ENCODE measurements at regions not wholly inside any gene's neighbourhood (a gene's known extent, or its start where the extent isn't known, plus 50 kb on each side); places are given as distances from the start of the nearest gene placed in this dataset.

DNA sequence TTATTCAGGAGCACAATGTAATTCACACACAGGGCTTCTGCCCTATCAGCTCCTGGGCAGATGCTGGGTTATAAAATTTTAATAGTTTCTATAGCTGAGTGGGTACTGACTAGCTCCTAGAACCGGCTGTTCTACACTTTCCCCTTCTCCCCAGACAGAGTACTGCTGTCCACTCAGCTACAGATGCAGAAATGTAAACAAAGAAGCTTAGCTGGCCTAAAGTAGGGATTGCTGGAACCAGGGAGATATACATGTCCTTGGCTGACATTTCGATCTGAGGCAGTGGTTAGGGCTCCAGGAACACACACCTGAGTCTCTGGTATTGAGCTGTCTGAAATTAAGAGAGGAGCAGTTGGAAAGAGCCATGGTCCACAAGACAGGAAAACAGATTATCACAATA, 211.5 kb upstream of the USP24 start:
- Histone ChIP-seq H3K9me3 (ENCODE audit: insufficient read depth in 2 of 2, low read depth in 1 of 2, low read length in 1 of 2) (no peaks in the 10 kb centered on the region), H4K20me1 (replicated peaks in 1 of 2; ENCODE audit: control insufficient read depth in 1 of 2, insufficient read depth in 2 of 2, low read length in 2 of 2) (no peaks in the 10 kb centered on the region), H3K4me1 (replicated peaks in 1 of 4; ENCODE audit: control insufficient read depth in 3 of 4, insufficient read depth in 4 of 4, low read length in 3 of 4) (peaks cover 0 to 3% (median 0%) of the 10 kb centered on the region in 4 experiments; a peak in 1 of 7 replicates), H3K79me1 (ENCODE audit: low read depth, low read length) (no peaks in the 10 kb centered on the region), H3K4me3 (ENCODE audit: extremely low read depth in 1 of 4, insufficient read depth in 2 of 4, low read depth in 3 of 4, low read length in 4 of 4) (no peak overlapping the region), H3K14ac (ENCODE audit: insufficient read length) (no peak overlapping the region), H3K4me2 (ENCODE audit: insufficient read depth in 1 of 2, low read depth in 2 of 2, low read length in 2 of 2) (no peak overlapping the region), H3K23me2 (ENCODE audit: low read depth, low read length) (no peaks in the 10 kb centered on the region), H3K27me3 (replicated peaks in 1 of 4; ENCODE audit: control insufficient read depth in 3 of 4, extremely low read depth in 1 of 4, insufficient read depth in 3 of 4, low read length in 3 of 4) (no peaks in the 10 kb centered on the region), H2AFZ (ENCODE audit: low read length) (no peak overlapping the region), H3K4ac (replicated peaks; ENCODE audit: insufficient read length, low read depth, low read length) (no peak overlapping the region), H4K5ac (ENCODE audit: insufficient read length, low read depth, low read length) (no peak overlapping the region), H4K91ac (replicated peaks; ENCODE audit: insufficient read length, low read length) (no peak overlapping the region), H2AK5ac (ENCODE audit: low read depth, low read length) (no peak overlapping the region), H2BK120ac (replicated peaks; ENCODE audit: low read depth, low read length) (no peak overlapping the region), H3K18ac (ENCODE audit: extremely low read depth, low read length) (no peak overlapping the region), H2BK15ac (ENCODE audit: low read length) (no peak overlapping the region), H4K8ac (ENCODE audit: extremely low read depth, insufficient read depth, low read length) (no peak overlapping the region), H3K56ac (replicated peaks; ENCODE audit: insufficient read length, low read depth, low read length) (no peak overlapping the region), H3K79me2 (ENCODE audit: control insufficient read depth in 1 of 2, insufficient read depth in 2 of 2, low read length in 2 of 2) (no peaks in the 10 kb centered on the region), H3K36me3 (ENCODE audit: control insufficient read depth in 2 of 4, insufficient read depth in 4 of 4, low read length in 3 of 4) (no peaks in the 10 kb centered on the region), H3K9ac (replicated peaks in 1 of 4; ENCODE audit: extremely low read depth in 1 of 4, low read depth in 3 of 4, low read length in 3 of 4) (no peak overlapping the region), H3K27ac (ENCODE audit: low read depth, low read length) (no peak overlapping the region), H2BK20ac (ENCODE audit: low read length) (no peak overlapping the region), H2BK12ac (ENCODE audit: low read depth, low read length) (no peak overlapping the region), H2BK5ac (ENCODE audit: low read depth, low read length) (no peak overlapping the region), H3K23ac (ENCODE audit: insufficient read length) (no peak overlapping the region)
- ChIA-PET POLR2A (ENCODE audit: partially characterized antibody) (no interaction called here), CTCF (ENCODE audit: partially characterized antibody) (interaction anchor here (0.5 to 1.6 kb wide), 4 partner anchors 20 to 321 kb away, joined by 3 to 4 read pairs (median 4); no protein-coding TSS in a partner anchor)
- WGBS, 2 experiments (ENCODE audit: extremely low coverage in 1 of 2, insufficient coverage in 1 of 2, insufficient read length in 1 of 2, insufficient replicate concordance in 2 of 2, low coverage in 1 of 2, low lambda C conversion rate in 2 of 2, missing lambda C conversion rate in 1 of 2) = 97% methylated on average over 2 of the region's 2 CpGs; no CpG with 5 or more reads in 1 of the 2 experiments
- DNase-seq (ENCODE audit: low read depth in 1 of 2, low spot score in 2 of 2) = no peak
- TF ChIP-seq TBP (IDR thresholded peaks at IDR 0.05; ENCODE audit: low read depth, low read length) = no peak
- no peak for TF ChIP-seq POLR2AphosphoS5 (IDR thresholded peaks at IDR 0.05; ENCODE audit: low read depth, low read length)
- TF ChIP-seq BACH1 (IDR thresholded peaks at IDR 0.05; ENCODE audit: low read length) = no peak
- TF ChIP-seq PHF8 (conservative IDR thresholded peaks at IDR 0.05; ENCODE audit: low read depth, low read length) = no peak
- TF ChIP-seq RAD21 (IDR thresholded peaks at IDR 0.05 in 1 of 2, conservative IDR thresholded peaks at IDR 0.05 in 1 of 2; ENCODE audit: low read depth in 2 of 2, low read length in 2 of 2) = no peak
- TF ChIP-seq, protein P1, sequence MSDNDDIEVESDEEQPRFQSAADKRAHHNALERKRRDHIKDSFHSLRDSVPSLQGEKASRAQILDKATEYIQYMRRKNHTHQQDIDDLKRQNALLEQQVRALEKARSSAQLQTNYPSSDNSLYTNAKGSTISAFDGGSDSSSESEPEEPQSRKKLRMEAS (IDR thresholded peaks at IDR 0.05) = no peak
- TF ChIP-seq TEAD4 (IDR thresholded peaks at IDR 0.05; ENCODE audit: low read depth, low read length) = no peak
- TF ChIP-seq YY1 (IDR thresholded peaks at IDR 0.05; ENCODE audit: low read depth, low read length) = no peak
- TF ChIP-seq SP4 (IDR thresholded peaks at IDR 0.05; ENCODE audit: low read length) = no peak
- no peak for TF ChIP-seq SIRT6 (IDR thresholded peaks at IDR 0.05; ENCODE audit: low read length)
- no peak for TF ChIP-seq BCL11A (IDR thresholded peaks at IDR 0.05; ENCODE audit: low read depth in 2 of 2, low read length in 2 of 2)
- no peak for TF ChIP-seq HDAC2 (IDR thresholded peaks at IDR 0.05; ENCODE audit: borderline replicate concordance in 1 of 2, low read depth in 2 of 2, low read length in 2 of 2)
- FAIRE-seq = no peak
